Glomerular endothelial cell (primary cell): ENCODE measurements at regions not wholly inside any gene's neighbourhood (a gene's known extent, or its start where the extent isn't known, plus 50 kb on each side); places are given as distances from the start of the nearest gene placed in this dataset.

ENCODE experiments used
- DNase-seq: peaks from one replicate; pipeline ENCODE4 v3.0.0-alpha.2; 2011; ENCODE audit warnings: low read depth, low spot score; ENCODE audit errors: extremely low read depth

DNA sequence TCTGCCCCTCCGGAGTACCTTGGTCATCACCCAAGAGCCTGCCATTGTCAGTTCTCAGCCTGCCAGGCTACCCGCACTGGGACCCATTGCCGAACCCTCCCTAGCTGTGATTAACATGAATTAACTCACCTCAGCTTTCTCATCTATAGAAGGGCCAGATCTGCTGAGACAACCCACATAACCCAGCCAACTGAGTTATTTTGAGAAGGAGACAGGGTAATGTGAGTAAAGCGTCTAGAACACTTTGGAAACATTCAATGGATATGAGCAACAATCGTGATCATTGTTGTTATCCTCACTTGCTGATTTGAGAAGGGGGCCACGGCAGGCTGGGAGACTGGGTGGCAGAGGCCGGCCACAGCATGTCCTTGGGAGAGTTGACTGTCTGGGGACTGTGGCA is 196.8 kb downstream of the GLI2 start:
- DNase-seq: no peak

DNA sequence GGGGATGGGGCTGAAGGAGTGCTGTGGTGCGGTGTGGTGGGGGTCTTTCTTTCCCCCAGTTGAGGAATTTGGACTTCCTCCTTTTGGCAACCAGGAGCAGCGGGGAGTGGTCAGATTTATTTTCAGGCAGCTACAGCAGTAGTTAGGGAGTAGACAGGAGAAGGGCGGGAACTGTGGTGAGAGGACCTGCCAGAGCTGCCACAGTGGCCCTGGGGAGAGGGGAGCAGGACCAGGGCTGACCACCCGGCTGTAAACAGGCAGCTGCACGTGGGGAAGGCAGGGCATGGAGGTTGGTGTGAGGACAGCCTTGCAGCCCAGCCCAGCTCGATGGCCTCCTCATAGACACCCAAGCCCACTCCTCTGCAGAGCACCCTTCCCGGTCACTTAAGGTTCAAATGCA is 197.2 kb downstream of the GLI2 start:
- no peak for DNase-seq

DNA sequence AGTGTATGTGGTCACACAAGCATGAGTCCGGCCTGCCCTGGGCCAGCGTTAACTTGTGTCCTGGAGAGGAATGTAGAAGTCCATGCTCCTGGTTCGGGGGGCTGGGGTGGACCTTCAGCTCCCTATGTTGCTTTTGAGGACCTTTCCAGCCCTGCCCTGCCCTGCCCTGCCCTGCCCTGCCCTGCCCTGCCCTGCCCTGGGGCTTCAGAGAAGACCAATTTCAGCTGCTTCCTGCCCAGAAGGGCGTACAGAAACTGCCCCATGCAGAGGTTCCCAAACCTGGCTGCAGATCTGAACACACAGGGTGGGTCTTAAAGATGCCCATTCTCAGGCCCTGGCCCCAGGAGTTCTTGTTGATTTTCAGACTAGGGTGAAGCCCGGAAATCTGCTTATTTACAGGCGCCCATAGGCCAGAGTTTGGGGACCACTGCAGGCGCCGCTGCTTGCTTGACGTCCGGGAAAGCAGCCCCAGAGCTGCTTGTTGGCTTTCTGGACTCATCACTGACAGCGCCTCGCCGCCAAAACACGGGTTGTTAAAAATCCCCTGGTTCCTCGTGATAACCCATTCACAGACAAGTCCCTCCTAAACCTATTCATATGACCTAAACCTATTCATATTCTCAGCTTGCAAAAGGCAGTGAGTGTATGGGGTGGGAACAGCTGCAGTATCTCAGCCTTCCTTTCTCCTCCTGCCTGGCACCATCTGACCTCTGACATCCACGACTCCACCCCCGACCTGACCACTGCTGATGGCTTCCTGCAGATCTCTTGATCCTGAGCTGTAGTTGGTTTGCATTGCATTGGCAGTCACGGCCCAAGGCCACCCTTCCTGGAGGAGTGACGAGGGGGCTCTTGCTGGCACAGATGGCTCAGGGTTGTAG is 198.3 kb downstream of the GLI2 start:
- no peak for DNase-seq

DNA sequence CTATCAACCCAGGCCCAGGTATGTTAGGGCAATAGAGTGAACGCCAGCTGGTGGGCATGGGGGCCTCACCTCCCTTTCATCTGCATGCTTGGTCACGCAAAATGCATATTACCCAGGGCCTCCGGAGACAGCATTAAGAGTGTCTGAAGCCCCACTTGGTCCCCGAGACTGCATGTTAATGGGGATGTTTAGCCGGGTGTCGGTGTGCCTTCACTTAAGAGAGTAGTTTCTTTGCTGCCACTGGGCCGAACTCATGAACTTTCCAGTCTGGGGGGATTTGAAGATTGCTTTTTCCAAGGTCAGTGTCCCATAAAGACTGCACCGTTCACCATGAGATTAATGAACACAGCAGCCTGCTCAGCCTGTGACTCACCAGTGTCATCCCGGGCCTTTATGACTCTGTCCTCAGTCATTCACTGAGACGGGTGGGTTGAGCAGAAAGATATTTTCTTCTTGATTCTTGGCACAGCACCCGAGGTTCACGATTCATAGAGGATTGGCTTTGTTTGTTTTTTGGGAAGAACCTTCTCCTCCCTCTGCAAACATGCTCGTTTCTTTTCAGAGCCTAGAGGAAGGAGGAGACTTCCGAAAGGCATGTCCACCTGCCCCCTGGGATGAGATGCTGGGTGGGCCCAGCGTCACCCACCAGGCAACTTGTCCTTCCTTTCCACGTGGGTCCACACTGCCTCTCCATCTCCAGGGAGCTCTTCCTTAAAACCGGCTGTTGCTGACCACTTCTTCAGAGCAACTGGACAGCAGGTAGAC is 199.1 kb downstream of the GLI2 start:
- no peak for DNase-seq

DNA sequence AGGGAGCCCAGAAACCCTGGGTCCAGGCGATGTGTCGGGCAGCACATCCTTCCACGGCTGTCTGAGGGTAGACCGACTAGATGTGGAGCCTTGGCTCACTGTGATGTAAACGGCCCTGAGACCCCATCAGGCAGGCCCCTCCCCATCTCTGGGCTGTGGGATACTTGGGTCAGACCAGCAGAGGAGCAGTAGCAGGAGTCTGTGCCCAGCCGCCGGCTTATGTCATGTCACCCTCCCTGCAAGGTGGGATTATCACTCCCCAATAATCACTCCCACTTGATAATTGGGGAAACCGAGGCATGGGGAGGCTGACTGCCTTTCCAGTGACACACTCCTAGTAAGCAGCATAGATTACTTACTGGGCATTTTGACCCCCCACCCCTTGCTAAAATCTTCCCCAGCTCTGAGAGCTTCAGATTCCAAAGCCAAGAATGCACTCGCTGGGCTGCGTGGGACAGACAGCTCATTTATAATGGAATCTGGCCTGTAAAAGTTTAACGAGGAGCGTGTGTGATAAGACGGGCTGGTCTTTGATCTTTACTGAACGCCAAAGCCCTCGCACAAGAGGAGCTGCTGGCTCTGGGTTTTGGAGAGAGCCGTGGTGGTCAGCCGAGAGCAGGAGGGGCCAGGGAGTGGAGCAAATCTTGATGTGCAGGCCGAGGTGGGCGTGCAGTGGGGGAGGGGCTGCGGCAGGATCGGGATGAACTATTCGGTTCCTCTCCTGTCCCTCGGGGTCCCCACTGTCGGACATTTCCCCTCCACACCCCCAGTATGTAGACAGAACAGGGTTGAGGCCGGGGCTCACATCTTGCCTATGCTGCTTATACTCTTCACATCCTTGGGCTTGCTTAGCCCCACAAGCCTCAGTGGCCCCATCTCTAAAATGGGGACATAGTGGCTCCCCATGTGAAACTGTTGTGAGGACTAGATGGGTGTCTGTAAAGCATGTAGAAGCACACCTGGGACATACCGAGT is 200.0 kb downstream of the GLI2 start:
- DNase-seq: no peak

DNA sequence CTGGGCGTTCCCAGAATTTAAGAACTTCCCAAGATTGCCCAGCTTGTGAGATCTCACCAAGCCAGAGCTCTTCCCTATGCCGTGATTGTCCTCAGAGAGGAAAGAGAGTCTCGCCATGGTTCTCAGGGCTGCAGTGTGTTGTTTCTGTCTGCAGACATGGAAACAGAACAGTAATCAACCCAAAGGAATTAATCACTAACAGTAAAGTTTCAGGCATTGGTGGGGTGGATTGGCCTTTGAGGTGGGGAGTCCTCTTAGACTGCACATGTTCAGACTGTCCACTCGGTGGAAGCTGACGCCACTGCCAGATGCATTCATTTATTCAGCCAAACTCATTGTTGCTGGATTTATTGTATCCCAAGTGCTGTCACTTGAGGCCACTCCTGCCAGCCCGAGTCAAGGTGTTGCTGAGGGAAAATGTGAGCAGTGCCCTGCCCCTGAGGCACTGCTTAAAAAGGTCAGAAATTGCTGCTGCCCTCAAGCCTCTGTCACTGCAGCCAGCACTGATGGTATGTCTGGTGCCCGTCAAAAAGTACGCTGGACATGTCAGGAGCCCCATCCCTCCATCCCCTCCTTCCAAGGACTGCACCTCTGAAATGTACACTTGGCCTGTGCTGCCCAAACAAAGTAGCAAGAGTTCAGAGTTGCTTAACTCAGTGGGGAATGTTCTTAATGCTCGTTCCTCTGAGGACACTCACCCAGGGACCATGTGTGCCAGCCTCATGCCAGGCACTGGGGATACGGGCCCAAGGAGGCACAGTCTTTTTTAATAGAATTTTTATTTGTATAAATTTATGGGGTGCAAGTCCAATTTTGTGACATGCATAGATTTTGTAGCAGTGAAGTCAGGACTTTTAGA is 201.0 kb downstream of the GLI2 start:
- no peak for DNase-seq

DNA sequence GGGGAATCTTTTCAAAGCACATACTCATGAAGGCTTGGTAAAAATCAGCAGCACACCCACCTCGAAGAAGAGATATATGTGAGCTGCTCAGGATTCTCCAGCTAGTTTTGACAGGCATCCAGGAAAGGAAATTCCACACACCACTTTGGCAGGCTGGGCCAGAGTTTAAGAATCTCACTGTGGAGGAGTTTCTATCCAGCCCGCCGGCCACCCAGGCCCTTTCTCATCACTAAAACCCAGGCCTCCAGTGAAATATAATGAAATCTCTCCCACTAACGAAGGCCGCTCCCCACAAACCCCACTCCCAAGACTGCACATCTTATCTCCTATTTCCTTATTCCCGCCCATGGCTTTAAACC is 202.0 kb downstream of the GLI2 start:
- no peak for DNase-seq

DNA sequence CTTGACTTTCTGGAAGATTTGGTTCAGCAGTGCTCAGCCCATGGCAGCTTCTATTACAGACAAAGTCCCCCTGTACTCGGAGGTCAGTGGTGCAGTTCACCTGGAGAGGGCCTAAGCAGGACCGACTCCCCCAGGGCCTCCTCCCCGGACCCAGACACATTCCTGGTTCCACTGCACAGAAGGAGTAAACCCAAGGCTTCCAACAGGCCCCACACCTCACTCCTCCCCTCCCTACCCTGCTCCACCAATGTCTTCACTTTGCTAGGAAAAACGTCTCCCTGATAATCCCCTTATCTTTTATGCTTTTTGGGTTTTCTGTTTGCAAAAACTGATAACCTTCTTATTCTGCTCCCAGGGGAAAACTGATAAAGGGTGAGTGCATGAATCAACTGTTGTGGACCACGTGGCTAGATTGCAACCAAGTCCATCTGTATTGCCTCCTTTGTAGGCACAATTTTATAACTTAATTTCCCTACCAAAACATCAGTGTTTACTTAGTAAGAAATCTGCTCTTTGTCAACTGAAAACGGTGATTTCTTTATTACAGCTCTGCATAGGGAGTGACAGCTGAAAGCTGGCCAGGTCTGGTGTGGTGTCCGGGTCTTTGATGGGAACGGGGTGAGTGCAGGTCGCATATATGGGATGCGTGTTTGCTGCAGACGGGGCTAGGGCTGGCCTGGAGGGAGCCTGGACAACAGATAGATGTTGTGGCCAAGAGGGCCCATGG is 202.5 kb downstream of the GLI2 start:
- no peak for DNase-seq

DNA sequence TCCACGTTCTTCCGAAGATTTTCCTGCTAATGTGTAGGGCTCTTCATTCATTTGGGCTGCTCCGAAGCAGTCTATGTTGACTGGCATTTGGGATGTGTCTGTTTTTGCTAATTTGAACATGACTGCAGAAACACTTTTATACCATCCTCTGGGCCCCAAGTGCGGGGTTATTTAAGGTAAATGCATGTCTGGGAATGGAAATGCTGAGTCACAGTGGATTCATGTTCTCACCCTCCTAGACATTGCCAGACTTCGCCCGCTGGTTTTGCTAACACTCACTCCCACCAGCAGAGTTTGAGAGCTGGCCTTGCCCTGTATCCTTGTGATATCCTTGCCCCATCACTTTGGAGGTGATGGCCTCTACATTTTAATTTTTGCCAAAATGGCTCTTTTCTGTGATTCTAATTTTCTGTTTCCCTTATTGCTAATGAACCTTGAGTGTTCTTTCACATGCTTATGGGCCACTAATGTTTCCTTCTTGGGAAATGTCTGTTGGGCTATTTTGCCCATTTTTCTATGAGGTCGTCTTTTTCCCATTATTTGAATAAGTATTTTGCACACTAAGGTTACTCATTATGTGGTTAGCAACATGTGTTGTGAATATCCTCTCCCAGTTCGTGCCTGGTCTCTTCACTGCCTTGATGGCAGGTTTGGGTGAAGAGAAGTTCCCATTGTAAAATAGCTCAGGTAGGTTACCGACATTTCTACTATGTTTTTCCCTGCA is 204.1 kb downstream of the GLI2 start:
- no peak for DNase-seq

DNA sequence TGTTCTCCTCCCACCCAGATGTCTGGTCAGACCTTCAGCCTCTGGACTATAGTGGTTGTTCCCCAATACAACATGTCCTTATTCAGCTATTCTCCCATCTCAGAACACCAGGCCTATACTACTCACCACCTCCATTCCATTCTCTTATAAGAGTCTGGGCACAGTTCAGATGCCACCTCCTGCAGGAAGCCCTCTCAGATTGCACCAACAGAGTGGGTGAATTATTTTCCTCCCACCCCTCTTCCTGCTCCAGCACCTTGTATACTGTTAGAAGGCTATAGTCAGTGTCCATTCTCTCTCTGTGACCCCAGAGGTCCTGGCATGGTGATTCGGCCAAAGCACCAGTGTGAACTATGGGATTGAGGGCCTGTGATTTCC is 204.6 kb downstream of the GLI2 start:
- DNase-seq: no peak

DNA sequence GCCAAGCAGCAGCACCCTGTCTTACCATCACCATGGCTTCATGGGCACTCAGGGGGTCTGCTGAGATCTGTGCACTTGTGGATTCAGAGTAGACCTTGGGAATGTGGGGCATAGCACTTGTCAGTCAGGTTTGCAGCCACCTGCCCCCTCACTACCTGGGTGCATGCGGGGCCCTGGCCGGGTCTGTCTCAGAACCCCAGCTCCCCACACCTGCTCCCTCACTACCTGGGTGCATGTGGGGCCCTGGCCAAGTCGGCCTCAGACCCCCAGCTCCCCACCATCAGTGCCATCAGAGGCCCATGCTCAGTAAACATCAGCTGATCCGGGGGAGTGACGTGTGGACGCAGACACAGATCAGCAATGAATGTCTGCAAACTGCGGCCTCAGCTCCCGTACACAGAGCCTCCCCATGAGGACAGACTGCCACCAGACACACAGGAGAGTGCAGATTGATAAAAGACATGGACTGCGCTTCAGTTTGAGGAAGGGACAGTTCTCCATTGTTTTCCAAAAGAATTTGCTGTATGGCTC is 205.1 kb downstream of the GLI2 start:
- no peak for DNase-seq

DNA sequence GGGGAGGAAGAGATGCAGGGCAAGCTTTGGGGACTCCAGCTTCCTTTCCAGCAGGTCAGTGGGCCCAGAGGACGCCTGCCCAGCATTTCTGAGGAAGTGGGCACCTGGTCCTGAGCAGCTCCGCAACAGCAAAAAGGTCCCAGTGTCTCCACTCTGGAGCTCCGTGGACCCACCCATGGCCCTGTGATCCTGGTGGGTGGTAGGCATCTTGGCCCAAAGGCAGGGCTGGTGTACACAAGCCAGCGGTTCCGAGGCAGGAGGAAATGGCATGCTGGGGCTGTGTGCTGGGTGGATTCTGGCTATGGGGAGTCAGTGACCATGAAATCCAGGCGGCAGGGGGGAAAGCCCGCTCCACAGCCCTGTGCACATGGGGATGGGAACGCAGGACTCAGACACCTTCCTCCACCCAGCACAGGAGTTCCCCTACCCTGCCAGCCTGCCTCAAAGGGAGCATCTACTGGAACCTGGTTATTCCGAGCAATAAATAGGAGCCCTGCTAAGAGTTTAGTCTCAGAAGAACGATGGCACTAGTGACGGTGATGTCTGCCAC is 206.0 kb downstream of the GLI2 start:
- no peak for DNase-seq

DNA sequence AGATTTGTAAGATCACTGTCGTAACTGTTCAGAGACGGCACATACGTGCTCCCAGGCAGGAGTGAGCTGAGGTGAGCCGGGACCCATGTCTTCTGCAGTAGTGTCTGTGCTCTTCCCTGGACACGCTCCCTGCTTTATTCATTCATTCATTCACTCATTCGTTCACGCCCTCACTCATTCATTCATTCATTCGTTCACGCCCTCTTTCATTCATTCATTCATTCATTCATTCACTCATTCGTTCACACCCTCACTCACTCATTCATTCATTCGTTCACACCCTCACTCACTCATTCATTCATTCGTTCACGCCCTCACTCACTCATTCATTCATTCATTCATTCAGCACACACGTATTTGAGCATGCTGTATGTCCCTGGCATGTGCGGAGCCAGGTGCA is 207.0 kb downstream of the GLI2 start:
- no peak for DNase-seq

DNA sequence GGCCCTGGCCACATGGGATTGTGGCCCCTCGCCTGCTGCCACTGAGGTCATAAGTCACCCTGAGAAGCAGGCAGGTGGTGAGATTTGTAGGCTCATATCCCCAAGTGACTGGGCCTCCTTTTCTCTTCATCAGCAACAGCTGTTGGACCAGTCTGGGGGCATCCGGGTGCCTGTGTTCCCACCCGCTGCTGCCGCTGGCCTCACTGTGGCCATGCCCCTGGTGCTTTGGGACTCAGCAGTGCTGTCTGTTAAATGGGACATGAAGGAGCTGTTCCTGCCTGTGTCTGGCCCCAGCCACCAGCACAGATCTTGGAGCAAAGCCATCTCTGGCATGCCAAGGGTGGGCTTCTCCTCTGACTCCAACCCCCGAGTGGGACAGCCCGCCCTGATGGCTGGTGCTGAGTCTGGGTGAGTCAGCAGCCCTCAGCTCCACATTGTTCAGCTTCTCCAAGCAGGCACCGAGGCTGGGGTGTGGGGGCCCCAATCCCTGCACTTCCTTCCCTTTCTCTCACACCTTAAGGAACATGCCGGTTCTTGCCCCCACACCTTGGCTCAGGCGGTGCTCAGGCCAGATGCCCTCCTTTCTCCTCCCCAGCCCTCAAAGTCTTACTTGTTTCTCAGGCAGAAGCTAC is 207.9 kb downstream of the GLI2 start:
- no peak for DNase-seq

DNA sequence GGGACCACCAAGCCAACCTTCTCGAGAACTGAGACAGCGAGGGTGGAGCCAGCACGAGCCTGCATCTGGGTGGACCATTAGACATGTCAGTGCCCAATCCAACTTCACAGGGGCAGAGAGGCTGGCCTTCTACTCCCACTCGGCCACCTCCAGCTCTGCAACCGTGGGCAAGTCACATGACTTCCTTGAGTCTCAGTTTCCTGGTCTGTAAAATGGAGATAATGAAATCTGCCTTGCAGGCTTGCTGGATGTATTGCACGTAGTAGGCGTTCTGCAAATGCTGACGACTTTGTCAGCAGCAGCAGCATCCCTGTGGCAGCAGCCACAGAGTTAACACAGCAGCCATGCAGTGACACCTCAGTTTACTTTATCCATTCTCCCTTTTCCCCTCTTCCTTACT is 208.9 kb downstream of the GLI2 start:
- DNase-seq: no peak

DNA sequence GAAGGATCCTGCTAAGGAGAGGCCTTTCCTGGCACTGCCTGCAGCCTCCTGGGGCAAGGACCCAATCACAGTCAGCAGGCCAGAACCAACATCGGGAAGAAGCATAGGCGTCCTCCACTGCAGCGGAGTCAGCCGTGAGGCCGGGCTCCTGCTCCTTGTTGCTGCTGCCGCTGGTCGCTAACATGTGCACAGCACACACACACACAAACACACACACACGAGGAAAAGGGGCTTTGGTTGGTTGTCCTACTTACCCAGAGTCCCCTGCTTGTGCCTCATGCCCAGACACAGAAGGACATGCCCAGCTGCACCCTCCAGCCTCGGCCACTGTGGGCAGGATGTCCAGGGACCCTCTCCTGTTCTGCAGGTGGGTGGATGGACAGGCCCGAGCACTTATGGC is 209.4 kb downstream of the GLI2 start:
- DNase-seq: no peak

DNA sequence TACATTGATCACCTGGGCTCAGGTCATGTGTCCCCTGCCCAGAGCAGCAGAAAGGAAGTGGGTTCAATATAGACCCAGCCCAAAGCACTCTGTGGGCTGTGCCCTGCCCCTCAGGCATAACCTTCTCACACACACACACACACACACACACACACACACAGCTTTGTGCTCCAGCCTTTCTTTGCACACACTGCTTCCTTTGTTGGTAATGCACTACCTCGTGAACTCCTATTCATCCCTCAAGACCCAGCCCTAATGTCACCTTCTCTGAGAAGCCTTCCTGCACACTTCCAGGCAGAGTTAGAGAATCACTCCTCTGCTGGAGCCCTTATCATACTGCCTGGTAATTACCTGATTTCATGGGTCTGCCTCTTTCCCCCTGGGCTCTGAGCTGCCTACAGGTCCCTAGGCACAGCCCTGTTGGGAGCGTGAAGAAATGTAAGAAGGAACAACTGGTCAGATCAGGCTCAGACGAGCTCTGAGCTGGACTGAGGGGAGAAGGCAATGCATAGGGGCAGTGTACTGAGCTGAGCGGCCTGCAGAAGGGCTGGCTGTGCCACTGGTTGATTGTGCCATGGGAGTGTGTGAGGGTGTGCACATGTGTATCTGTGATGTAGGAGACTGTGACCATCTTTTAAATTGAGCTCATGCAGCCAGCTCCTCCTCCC is 210.3 kb downstream of the GLI2 start:
- DNase-seq: no peak
